A673 (cell line): ENCODE measurements at regions not wholly inside any gene's neighbourhood (a gene's known extent, or its start where the extent isn't known, plus 50 kb on each side); places are given as distances from the start of the nearest gene placed in this dataset.

Source experiments
- EZH2 ChIP-seq: fragments of 200-600 bp; sonication (generic); IDR thresholded peaks from 2 replicates; pipeline ENCODE4 v1.6.1; 2017; ENCODE audit warnings: borderline replicate concordance, low read depth, mild to moderate bottlenecking, mixed read lengths, antibody characterized with exemption, low read length; ENCODE audit not compliant: poor library complexity, severe bottlenecking
- TF ChIP-seq, protein P1 (sequence below): fragments of 300-800, 200-600 bp; sonication (generic); conservative IDR thresholded peaks from 2 replicates; pipeline ENCODE4 v1.5.1; 2017; ENCODE audit warnings: low read depth, mild to moderate bottlenecking, antibody characterized with exemption, low read length, moderate library complexity, mixed read lengths

DNA sequence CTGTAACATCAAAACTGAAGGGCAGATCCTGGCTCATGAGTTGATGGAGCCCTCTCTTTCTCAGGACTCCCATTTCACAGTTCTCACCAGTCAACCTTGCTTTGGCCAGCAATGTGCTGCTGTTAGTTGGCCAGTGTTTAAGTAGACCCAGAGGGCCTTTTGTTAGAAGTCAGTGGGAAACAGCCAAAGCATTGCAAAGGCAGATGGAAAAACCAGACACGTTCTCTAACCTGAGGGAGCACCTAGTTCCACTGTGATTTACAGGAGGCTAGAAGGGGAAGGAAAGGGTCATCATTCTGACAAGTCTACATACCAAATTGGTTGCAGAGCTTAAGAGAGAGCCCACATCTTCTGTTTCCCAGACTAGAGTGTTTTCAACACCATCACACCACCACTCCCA lies 196.4 kb downstream of the OPA1 start:
- TF ChIP-seq, protein P1, sequence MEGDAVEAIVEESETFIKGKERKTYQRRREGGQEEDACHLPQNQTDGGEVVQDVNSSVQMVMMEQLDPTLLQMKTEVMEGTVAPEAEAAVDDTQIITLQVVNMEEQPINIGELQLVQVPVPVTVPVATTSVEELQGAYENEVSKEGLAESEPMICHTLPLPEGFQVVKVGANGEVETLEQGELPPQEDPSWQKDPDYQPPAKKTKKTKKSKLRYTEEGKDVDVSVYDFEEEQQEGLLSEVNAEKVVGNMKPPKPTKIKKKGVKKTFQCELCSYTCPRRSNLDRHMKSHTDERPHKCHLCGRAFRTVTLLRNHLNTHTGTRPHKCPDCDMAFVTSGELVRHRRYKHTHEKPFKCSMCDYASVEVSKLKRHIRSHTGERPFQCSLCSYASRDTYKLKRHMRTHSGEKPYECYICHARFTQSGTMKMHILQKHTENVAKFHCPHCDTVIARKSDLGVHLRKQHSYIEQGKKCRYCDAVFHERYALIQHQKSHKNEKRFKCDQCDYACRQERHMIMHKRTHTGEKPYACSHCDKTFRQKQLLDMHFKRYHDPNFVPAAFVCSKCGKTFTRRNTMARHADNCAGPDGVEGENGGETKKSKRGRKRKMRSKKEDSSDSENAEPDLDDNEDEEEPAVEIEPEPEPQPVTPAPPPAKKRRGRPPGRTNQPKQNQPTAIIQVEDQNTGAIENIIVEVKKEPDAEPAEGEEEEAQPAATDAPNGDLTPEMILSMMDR = no peak
- TF ChIP-seq EZH2 = no peak
